GM13977 (cell line): ENCODE measurements at regions not wholly inside any gene's neighbourhood (a gene's known extent, or its start where the extent isn't known, plus 50 kb on each side); places are given as distances from the start of the nearest gene placed in this dataset.

Experiments used
- DNase-seq: peaks from one replicate; pipeline ENCODE4 v3.0.0; 2012; ENCODE audit warnings: low spot score
- in situ Hi-C: fragments of 300-500 bp; cut with MboI; formaldehyde crosslinking; loops from one replicate; pipeline ENCODE4 v1.12.0; 2022; ENCODE audit warnings: low sequenced_read_pairs, low pct_unique_long_range_greater_than_20kb, mixed read lengths, inconsistent platforms; ENCODE audit not compliant: unreplicated experiment
- TF ChIP-seq, protein P1 (sequence below): IDR thresholded peaks from 2 replicates; pipeline ENCODE4 v1.5.1; 2012; ENCODE audit warnings: mild to moderate bottlenecking, control low read depth; ENCODE audit not compliant: insufficient read depth; ENCODE audit errors: extremely low read depth, missing control alignments

DNA sequence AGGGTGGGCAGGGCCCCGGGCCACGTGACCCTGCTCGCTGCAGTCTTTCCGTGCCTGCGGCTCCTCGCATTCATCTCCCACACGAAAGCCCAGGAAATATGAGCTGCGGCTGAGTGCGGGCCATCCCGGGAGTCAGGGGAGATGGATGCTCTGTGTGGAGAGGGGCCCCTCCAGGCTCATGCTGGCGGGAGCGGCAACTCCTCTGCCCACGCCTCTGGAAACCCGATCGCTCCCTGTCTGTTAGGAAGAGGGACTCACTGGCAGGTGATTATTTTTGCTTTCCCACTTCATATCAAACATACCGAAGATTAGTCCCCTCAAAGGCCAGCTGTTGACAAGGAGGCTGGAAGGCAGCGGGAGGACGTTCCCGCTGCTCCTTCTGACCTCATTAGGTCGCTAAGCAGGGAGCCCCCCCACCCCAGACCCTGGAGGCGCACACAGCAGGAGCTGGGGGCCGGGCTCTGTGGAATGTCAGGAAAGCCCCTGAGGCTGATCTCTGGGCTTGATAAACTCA is 228.5 kb downstream of the FOXL1 start:
- in situ Hi-C loops = no loop called here
- TF ChIP-seq, protein P1, sequence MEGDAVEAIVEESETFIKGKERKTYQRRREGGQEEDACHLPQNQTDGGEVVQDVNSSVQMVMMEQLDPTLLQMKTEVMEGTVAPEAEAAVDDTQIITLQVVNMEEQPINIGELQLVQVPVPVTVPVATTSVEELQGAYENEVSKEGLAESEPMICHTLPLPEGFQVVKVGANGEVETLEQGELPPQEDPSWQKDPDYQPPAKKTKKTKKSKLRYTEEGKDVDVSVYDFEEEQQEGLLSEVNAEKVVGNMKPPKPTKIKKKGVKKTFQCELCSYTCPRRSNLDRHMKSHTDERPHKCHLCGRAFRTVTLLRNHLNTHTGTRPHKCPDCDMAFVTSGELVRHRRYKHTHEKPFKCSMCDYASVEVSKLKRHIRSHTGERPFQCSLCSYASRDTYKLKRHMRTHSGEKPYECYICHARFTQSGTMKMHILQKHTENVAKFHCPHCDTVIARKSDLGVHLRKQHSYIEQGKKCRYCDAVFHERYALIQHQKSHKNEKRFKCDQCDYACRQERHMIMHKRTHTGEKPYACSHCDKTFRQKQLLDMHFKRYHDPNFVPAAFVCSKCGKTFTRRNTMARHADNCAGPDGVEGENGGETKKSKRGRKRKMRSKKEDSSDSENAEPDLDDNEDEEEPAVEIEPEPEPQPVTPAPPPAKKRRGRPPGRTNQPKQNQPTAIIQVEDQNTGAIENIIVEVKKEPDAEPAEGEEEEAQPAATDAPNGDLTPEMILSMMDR = no peak
- DNase-seq = no peak

DNA sequence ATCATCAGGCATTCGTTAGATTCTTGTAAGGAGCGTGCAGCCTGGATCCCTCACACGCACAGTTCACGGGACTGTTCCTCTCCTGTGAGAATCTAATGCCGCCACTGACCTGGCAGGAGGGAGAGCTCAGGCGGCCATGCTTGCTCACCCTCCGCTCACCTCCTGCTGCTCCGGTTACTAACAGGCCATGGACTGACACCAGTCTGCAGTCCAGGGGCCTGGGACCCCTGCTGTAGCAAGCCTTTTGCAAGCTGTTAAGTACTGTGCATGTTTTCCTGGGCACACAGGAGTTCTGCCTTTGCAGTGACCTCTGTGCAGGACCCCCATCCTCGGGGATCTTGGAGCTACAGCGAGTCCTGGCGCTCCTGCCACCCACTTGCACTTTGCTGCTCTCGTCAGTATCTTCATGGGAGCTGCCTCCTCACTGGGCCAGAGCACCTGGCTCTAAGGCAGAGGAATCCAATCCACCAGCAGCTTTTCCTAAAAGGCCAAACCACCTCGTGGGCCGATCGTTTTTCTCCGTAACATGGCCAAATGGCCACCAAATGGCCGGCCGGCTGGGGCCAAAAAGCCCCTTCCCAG is 230.6 kb downstream of the FOXL1 start:
- DNase-seq = no peak
- TF ChIP-seq, protein P1 = no peak
- in situ Hi-C loops = no loop called here

DNA sequence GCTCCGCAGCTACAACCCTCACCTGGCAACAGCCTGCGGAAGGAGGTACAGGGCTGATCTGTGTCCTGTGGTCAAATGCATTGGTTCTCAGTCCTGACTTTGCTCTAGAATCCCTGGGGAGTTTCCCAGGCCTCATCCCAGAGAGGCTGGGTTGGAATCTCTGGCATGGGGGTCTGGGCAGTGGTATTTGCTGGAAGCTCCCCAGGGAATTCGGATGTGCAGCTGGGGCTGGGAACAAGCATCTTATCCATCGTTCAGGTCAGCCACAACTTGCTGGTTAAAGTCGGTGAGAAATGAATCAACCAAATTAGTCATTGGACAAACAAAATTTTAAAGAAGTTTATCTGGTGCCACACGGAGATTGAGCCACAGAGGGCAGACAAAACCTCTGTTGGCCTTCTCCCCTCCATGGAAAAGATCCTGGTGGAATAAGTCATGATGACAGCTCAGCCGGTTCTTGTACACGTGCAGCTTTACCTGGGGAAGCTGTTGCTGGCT is 231.2 kb downstream of the FOXL1 start:
- in situ Hi-C loops = no loop called here
- TF ChIP-seq, protein P1 = no peak

DNA sequence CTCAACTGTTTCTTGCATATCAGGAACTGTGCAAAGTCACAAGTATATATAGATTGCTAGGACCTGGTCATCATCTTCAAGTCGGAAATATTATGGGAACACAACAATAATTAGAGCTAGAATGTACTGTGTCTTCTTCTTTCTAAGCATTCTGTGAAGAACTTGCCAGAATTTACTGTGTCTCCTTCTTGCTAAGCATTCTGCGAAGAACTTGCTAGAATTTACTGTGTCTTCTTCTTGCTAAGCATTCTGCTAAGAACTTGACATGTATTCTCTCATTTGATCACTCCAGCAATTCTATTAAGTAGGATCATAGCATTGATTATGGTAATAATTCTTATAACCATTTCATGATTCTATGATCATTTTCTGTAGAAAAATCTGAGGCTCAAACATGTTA is 231.7 kb downstream of the FOXL1 start:
- DNase-seq = no peak
- TF ChIP-seq, protein P1 = no peak
- in situ Hi-C loops = no loop called here

More for the DNA sequence above, 231.2 kb downstream of the FOXL1 start:
- no peak for DNase-seq

DNA sequence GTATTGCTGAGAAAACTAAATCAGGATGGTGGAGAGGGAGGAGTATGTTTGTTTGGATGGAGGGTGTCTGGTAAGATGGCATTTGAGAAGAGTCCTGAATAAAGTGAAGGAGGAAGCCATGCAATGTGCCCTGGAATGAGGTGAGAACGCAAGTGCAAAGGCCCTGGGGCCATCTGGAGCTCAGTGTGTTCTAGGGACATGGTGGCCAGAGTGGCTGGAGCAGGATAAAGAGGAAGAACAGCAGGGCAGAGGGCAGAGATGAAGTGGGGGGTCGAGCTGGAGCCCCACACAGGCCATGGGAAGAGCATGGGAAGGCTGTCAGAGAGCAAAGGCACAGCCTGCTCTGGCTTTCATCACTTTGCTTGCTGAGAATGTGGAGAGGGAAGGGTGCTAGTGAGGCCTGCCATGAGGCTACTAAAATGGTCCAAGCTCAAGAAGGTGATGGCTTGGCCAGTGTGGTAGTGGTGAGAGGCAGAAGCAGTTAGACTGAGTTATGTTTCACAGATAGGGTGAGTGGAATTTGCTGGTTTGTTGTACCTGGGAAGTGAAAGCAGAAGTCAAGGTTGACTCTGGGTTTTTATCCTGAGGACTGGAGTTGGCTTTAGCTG is 234.1 kb downstream of the FOXL1 start:
- TF ChIP-seq, protein P1 = no peak
- no peak for DNase-seq
- in situ Hi-C loops = no loop called here

DNA sequence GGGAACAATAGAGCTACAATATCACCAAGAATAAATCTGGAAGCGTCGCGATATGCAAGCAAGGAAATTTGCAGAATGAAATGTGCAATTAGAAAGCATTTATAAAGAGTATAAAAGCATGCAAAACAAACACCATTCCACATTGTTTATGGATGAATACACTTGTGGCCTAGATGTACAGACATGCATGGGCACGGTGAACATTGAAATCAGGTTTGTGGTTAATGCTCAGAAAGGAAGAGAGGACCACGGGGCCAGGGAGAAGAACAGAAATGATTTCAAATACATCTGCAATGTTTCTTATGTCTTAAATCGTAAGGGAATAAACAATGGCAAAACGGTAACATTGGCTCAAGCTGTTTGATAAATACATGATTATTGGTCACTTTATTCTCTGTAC is 235.9 kb downstream of the FOXL1 start:
- in situ Hi-C loops = no loop called here
- TF ChIP-seq, protein P1 = no peak
- no peak for DNase-seq
